H9 (cell line): ENCODE measurements at regions not wholly inside any gene's neighbourhood (a gene's known extent, or its start where the extent isn't known, plus 50 kb on each side); places are given as distances from the start of the nearest gene placed in this dataset.

Experiments
- DNase-seq: peaks from one replicate; pipeline ENCODE4 v3.0.0-alpha.2; 2017
- H2AFZ ChIP-seq: one replicate; pipeline ENCODE4 v1.6.1; 2013; ENCODE audit warnings: mild to moderate bottlenecking, low read length, control low read depth, moderate library complexity
- H2AK5ac ChIP-seq: 2 replicates; pipeline ENCODE4 v1.6.1; 2013; ENCODE audit warnings: low read length, control low read depth, mixed read lengths; ENCODE audit not compliant: insufficient read length
- H2BK120ac ChIP-seq: one replicate; pipeline ENCODE4 v1.6.1; 2013; ENCODE audit warnings: low read depth, mild to moderate bottlenecking, low read length, control low read depth, inconsistent platforms; ENCODE audit not compliant: poor library complexity, severe bottlenecking
- H2BK12ac ChIP-seq: 2 replicates; pipeline ENCODE4 v1.6.1; 2013; ENCODE audit warnings: low read length, control low read depth, mixed read lengths, low read depth; ENCODE audit not compliant: insufficient read length
- H2BK15ac ChIP-seq: 2 replicates; pipeline ENCODE4 v1.6.1; 2013; ENCODE audit warnings: low read depth, low read length, control low read depth
- H2BK20ac ChIP-seq: one replicate; pipeline ENCODE4 v1.6.1; 2013; ENCODE audit warnings: low read depth, mild to moderate bottlenecking, low read length, control low read depth, inconsistent platforms; ENCODE audit not compliant: poor library complexity, severe bottlenecking
- H2BK5ac ChIP-seq: 2 replicates; pipeline ENCODE4 v1.6.1; 2013; ENCODE audit warnings: low read length, control low read depth, mixed read lengths; ENCODE audit not compliant: insufficient read length
- H3K14ac ChIP-seq: 2 replicates; pipeline ENCODE4 v1.6.1; 2013; ENCODE audit warnings: low read length, control low read depth; ENCODE audit not compliant: insufficient read depth
- H3K18ac ChIP-seq: 2 replicates; pipeline ENCODE4 v1.6.1; 2013; ENCODE audit warnings: low read depth, mild to moderate bottlenecking, mixed read lengths, low read length, control low read depth; ENCODE audit not compliant: insufficient read length
- H3K23ac ChIP-seq: 2 replicates; pipeline ENCODE4 v1.6.1; 2013; ENCODE audit warnings: low read length, control low read depth, mixed read lengths, low read depth; ENCODE audit not compliant: insufficient read length
- H3K23me2 ChIP-seq: 2 replicates; pipeline ENCODE4 v1.6.1; 2013; ENCODE audit warnings: low read depth, mild to moderate bottlenecking, mixed read lengths, low read length, control low read depth; ENCODE audit not compliant: insufficient read length, poor library complexity, severe bottlenecking
- H3K27ac ChIP-seq: 2 replicates; pipeline ENCODE4 v1.5.1; 2013; ENCODE audit warnings: low read length, control low read depth, mixed read lengths, low read depth; ENCODE audit not compliant: insufficient read length
- H3K27me3 ChIP-seq: 2 replicates; pipeline ENCODE4 v1.6.1; 2013; ENCODE audit warnings: low read length, control low read depth, inconsistent platforms; ENCODE audit not compliant: insufficient read depth
- H3K4ac ChIP-seq: 2 replicates; pipeline ENCODE4 v1.6.1; 2013; ENCODE audit warnings: low read depth, mild to moderate bottlenecking, control low read depth, inconsistent platforms, low read length, moderate library complexity
- H3K4me1 ChIP-seq: 2 replicates; pipeline ENCODE4 v1.6.1; 2013; ENCODE audit warnings: low read length, control low read depth, inconsistent platforms; ENCODE audit not compliant: insufficient read depth
- H3K4me2 ChIP-seq: 2 replicates; pipeline ENCODE4 v1.6.1; 2013; ENCODE audit warnings: low read length, control low read depth, mixed read lengths; ENCODE audit not compliant: insufficient read length, insufficient read depth
- H3K56ac ChIP-seq: 2 replicates; pipeline ENCODE4 v1.6.1; 2013; ENCODE audit warnings: low read depth, mild to moderate bottlenecking, mixed read lengths, low read length, control low read depth; ENCODE audit not compliant: insufficient read length
- H3K79me1 ChIP-seq: 2 replicates; pipeline ENCODE4 v1.6.1; 2013; ENCODE audit warnings: low read depth, mild to moderate bottlenecking, moderate library complexity, low read length, control low read depth, inconsistent platforms; ENCODE audit not compliant: insufficient read depth, poor library complexity, severe bottlenecking
- H3K79me2 ChIP-seq: 2 replicates; pipeline ENCODE4 v1.6.1; 2013; ENCODE audit warnings: low read length, control low read depth, inconsistent platforms; ENCODE audit not compliant: insufficient read depth
- H3K9ac ChIP-seq: 2 replicates; pipeline ENCODE4 v1.6.1; 2013; ENCODE audit warnings: low read length, control low read depth, mixed read lengths; ENCODE audit not compliant: insufficient read length; ENCODE audit errors: extremely low read depth
- H3K9me3 ChIP-seq: one replicate; pipeline ENCODE4 v1.6.1; 2013; ENCODE audit warnings: low read depth, low read length, inconsistent platforms; ENCODE audit not compliant: control insufficient read depth
- H3T11ph ChIP-seq: one replicate; pipeline ENCODE4 v1.6.1; 2013; ENCODE audit warnings: mild to moderate bottlenecking, low read length, control low read depth, inconsistent platforms
- H4K20me1 ChIP-seq: one replicate; pipeline ENCODE4 v1.6.1; 2013; ENCODE audit not compliant: control insufficient read depth, insufficient read length, insufficient read depth
- H4K5ac ChIP-seq: 2 replicates; pipeline ENCODE4 v1.6.1; 2013; ENCODE audit warnings: low read depth, mild to moderate bottlenecking, mixed read lengths, low read length, control low read depth; ENCODE audit not compliant: insufficient read length
- H4K8ac ChIP-seq: replicated peaks from 2 replicates; pipeline ENCODE4 v1.6.1; 2013; ENCODE audit warnings: low read length, control low read depth, mixed read lengths, low read depth; ENCODE audit not compliant: insufficient read length
- H4K91ac ChIP-seq: 2 replicates; pipeline ENCODE4 v1.6.1; 2013; ENCODE audit warnings: low read depth, mild to moderate bottlenecking, moderate library complexity, mixed read lengths, low read length, control low read depth; ENCODE audit not compliant: insufficient read length
- H3K27ac Mint-ChIP-seq, 3 experiments: 2 replicates in 2 of 3; 3 replicates in 1 of 3; pipeline ENCODE4 v1.8.0; 2020 to 2021; ENCODE audit warnings: mixed read lengths in 3 of 3, mild to moderate bottlenecking in 1 of 3, moderate library complexity in 1 of 3
- H3K27me3 Mint-ChIP-seq: 2 replicates; pipeline ENCODE4 v1.8.0; 2021; ENCODE audit warnings: low read depth, mild to moderate bottlenecking, moderate library complexity, mixed read lengths
- H3K36me3 Mint-ChIP-seq, 3 experiments: 2 replicates in 2 of 3; 3 replicates in 1 of 3; pipeline ENCODE4 v1.8.0; 2020 to 2021; ENCODE audit warnings: low read depth in 3 of 3, mixed read lengths in 3 of 3; ENCODE audit not compliant: insufficient read depth in 1 of 3
- H3K4me1 Mint-ChIP-seq, 2 experiments: 2 replicates each; pipeline ENCODE4 v1.8.0; 2020; ENCODE audit warnings: mixed read lengths in 2 of 2
- H3K4me3 Mint-ChIP-seq, 2 experiments: 2 replicates in 1 of 2; 3 replicates in 1 of 2; pipeline ENCODE4 v1.8.0; 2020 to 2021; ENCODE audit warnings: mild to moderate bottlenecking in 2 of 2, mixed read lengths in 2 of 2, moderate library complexity in 1 of 2
- H3K9me3 Mint-ChIP-seq, 2 experiments: 2 replicates in 1 of 2; 3 replicates in 1 of 2; pipeline ENCODE4 v1.8.0; 2020; ENCODE audit warnings: mild to moderate bottlenecking in 2 of 2, mixed read lengths in 2 of 2, moderate library complexity in 1 of 2
- WGBS: extraction: QIAGEN DNeasy Blood & Tissue Kit; methylation state at CpG from one replicate; pipeline ENCODE4 v1.1.7; 2013; ENCODE audit warnings: missing lambda C conversion rate, low lambda C conversion rate, mixed read lengths; ENCODE audit not compliant: insufficient read length; ENCODE audit errors: extremely low coverage; 5-methylcytosine and 5-hydroxymethylcytosine counted together
- TF ChIP-seq, protein P1 (sequence below): fragments of 200-600 bp; sonication (generic); conservative IDR thresholded peaks from 3 replicates; pipeline ENCODE4 v1.8.0; 2021; ENCODE audit warnings: antibody characterized with exemption, mild to moderate bottlenecking

DNA sequence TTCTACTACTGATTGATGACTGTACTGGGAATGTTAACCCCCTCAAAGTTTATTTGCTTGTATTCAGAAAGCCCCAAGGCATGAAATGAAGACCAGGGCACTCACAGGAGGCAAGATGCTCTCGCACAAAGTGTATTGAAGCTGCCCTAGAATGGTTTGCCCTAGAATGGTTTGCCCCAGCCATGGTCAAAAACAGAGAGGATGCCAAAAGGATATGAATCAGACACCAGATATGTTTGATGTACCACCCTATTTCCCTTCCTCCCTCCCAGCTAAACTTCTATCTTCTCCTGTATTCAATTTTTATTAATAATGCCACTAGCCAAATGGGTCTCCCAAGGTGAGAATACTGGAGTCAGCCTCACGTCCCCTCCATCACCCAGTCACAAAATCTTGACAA lies 101.3 kb downstream of the TMCO5A start:
- Mint-ChIP-seq H3K36me3 (no peaks in the 10 kb centered on the region), H3K4me3 (no peak overlapping the region), H3K4me1 (0 out of 4 replicates have a peak, but pooled peaks cover 0 to 2% of the 10 kb centered on the region in 2 experiments), H3K27ac (no peak overlapping the region), H3K9me3 (no peaks in the 10 kb centered on the region), H3K27me3 (peaks cover 2% of the 10 kb centered on the region; the same call in 1 of the 2 replicates)
- no peaks in the 10 kb centered on the region for H3K4me1 ChIP-seq
- H3K27ac ChIP-seq, result no peak overlapping the region
- no peak overlapping the region for H3K4me2 ChIP-seq
- H3K14ac ChIP-seq, result no peak overlapping the region
- H2BK15ac ChIP-seq, result no peak overlapping the region
- no peak overlapping the region for H2BK12ac ChIP-seq
- WGBS, result no CpG with 5 or more reads among the region's 2 CpGs
- no peak overlapping the region for H3K9ac ChIP-seq
- H3K79me1 ChIP-seq, result no peaks in the 10 kb centered on the region
- H4K20me1 ChIP-seq, result no peaks in the 10 kb centered on the region
- no peaks in the 10 kb centered on the region for H3K79me2 ChIP-seq
- TF ChIP-seq, protein P1, sequence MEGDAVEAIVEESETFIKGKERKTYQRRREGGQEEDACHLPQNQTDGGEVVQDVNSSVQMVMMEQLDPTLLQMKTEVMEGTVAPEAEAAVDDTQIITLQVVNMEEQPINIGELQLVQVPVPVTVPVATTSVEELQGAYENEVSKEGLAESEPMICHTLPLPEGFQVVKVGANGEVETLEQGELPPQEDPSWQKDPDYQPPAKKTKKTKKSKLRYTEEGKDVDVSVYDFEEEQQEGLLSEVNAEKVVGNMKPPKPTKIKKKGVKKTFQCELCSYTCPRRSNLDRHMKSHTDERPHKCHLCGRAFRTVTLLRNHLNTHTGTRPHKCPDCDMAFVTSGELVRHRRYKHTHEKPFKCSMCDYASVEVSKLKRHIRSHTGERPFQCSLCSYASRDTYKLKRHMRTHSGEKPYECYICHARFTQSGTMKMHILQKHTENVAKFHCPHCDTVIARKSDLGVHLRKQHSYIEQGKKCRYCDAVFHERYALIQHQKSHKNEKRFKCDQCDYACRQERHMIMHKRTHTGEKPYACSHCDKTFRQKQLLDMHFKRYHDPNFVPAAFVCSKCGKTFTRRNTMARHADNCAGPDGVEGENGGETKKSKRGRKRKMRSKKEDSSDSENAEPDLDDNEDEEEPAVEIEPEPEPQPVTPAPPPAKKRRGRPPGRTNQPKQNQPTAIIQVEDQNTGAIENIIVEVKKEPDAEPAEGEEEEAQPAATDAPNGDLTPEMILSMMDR, result no peak
- H4K91ac ChIP-seq, result no peak overlapping the region
- H3K9me3 ChIP-seq, result no peaks in the 10 kb centered on the region
- H3K56ac ChIP-seq, result no peak overlapping the region
- no peak overlapping the region for H2AK5ac ChIP-seq
- no peaks in the 10 kb centered on the region for H3K27me3 ChIP-seq
- H2BK120ac ChIP-seq, result no peak overlapping the region
- H3K23me2 ChIP-seq, result no peaks in the 10 kb centered on the region
- H4K5ac ChIP-seq, result no peak overlapping the region
- no peak overlapping the region for H2BK5ac ChIP-seq
- no peak overlapping the region for H3K23ac ChIP-seq
- no peak overlapping the region for H3T11ph ChIP-seq
- DNase-seq, result no peak
- H4K8ac ChIP-seq, result no peak overlapping the region
- H2BK20ac ChIP-seq, result no peak overlapping the region
- H3K18ac ChIP-seq, result no peak overlapping the region
- H2AFZ ChIP-seq, result no peak overlapping the region
- H3K4ac ChIP-seq, result no peak overlapping the region
